DOHH2 (cell line): ENCODE measurements at regions not wholly inside any gene's neighbourhood (a gene's known extent, or its start where the extent isn't known, plus 50 kb on each side); places are given as distances from the start of the nearest gene placed in this dataset.
A peak's percentile ranks its signal among the peaks of the same experiment; 100 is the strongest.

ENCODE experiments used
- H3F3A ChIP-seq: fragments of 200-600 bp; sonication (generic), shearing (Covaris generic); 2 replicates; pipeline ENCODE4 v1.6.0; 2016; ENCODE audit warnings: antibody characterized with exemption, mild to moderate bottlenecking; ENCODE audit not compliant: control insufficient read depth, insufficient read depth
- H3K27ac ChIP-seq: fragments of 200-600 bp; sonication (generic); 2 replicates; pipeline ENCODE4 v1.5.1; 2014; ENCODE audit warnings: low read depth, mild to moderate bottlenecking, low read length, moderate library complexity
- H3K27me3 ChIP-seq: fragments of 200-600 bp; sonication (generic); 2 replicates; pipeline ENCODE4 v1.6.1; 2014; ENCODE audit warnings: mild to moderate bottlenecking, low read length, mixed read lengths; ENCODE audit not compliant: control insufficient read depth
- H3K36me3 ChIP-seq: fragments of 200-600 bp; sonication (generic); 2 replicates; pipeline ENCODE4 v1.6.1; 2014; ENCODE audit warnings: mild to moderate bottlenecking, low read length, moderate library complexity, mixed read lengths; ENCODE audit not compliant: control insufficient read depth
- H3K4me1 ChIP-seq: fragments of 200-600 bp; sonication (generic); 2 replicates; pipeline ENCODE4 v1.6.1; 2014; ENCODE audit warnings: mild to moderate bottlenecking, low read length, mixed read lengths; ENCODE audit not compliant: control insufficient read depth
- H3K4me2 ChIP-seq: fragments of 200-600 bp; sonication (generic); 2 replicates; pipeline ENCODE4 v1.6.0; 2014; ENCODE audit warnings: mild to moderate bottlenecking, low read length, moderate library complexity
- H3K4me3 ChIP-seq: fragments of 200-600 bp; sonication (generic); 2 replicates; pipeline ENCODE4 v1.5.1; 2014; ENCODE audit warnings: mild to moderate bottlenecking, low read length, mixed read lengths
- H3K79me2 ChIP-seq: fragments of 200-600 bp; sonication (generic); 2 replicates; pipeline ENCODE4 v1.6.1; 2014; ENCODE audit warnings: mild to moderate bottlenecking, low read length, mixed read lengths; ENCODE audit not compliant: control insufficient read depth
- H3K9me2 ChIP-seq: fragments of 200-600 bp; sonication (generic); replicated peaks from 2 replicates; pipeline ENCODE4 v1.6.1; 2014; ENCODE audit warnings: mild to moderate bottlenecking, low read length, mixed read lengths; ENCODE audit not compliant: control insufficient read depth
- H3K9me3 ChIP-seq: fragments of 200-600 bp; sonication (generic); 2 replicates; pipeline ENCODE4 v1.6.1; 2014; ENCODE audit warnings: antibody characterized with exemption, low read length, mixed read lengths; ENCODE audit not compliant: control insufficient read depth, insufficient read depth
- H4K20me1 ChIP-seq: fragments of 200-600 bp; sonication (generic); 2 replicates; pipeline ENCODE4 v1.6.0; 2014; ENCODE audit warnings: low read depth, mild to moderate bottlenecking, antibody characterized with exemption, low read length, moderate library complexity; ENCODE audit not compliant: control insufficient read depth, insufficient read depth
- EZH2phosphoT487 ChIP-seq: fragments of 200-600 bp; sonication (generic); IDR thresholded peaks from 2 replicates; pipeline ENCODE4 v1.6.1; 2017; ENCODE audit warnings: borderline replicate concordance, mild to moderate bottlenecking, antibody characterized with exemption, low read length, moderate library complexity, mixed read lengths
- TF ChIP-seq, protein P1 (sequence below): fragments of 200-600 bp; sonication (generic); IDR thresholded peaks from one replicate; pipeline ENCODE4 v1.5.1; 2014; ENCODE audit warnings: antibody characterized with exemption, mild to moderate bottlenecking, low read depth, low read length; ENCODE audit not compliant: poor library complexity, severe bottlenecking

DNA sequence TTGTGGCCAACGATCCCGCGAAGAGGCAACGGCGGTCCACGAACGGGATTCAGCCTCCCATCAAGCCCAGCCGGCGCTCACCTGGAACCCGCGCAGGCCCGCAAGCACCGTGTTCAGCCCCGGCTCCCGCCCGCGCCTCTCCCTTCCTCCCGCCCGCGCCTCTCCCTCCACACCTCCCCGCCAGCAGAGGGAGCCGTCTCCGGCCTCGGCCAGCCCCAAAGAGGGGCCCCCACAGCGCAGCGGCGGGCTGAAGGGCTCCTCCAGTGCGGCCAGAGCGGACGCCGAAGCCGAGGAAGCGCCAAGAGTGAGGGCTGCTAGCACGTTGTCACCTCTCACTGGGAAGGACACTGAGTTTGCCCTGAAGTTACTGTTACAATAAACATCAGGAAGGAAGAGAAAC is 55.3 kb upstream of the LAPTM4A start:
- Histone ChIP-seq H4K20me1 (no peaks in the 10 kb centered on the region), H3K79me2 (no peaks in the 10 kb centered on the region), H3F3A (no peaks in the 10 kb centered on the region), H3K4me3 (no peak overlapping the region), H3K4me1 (no peaks in the 10 kb centered on the region), H3K9me2 (no peaks in the 10 kb centered on the region), H3K36me3 (no peaks in the 10 kb centered on the region), H3K4me2 (no peak overlapping the region), H3K27me3 (0 out of 2 replicates have a peak, but pooled peaks cover 6% of the 10 kb centered on the region), H3K9me3 (peaks cover 4% of the 10 kb centered on the region; the same call in 1 of the 2 replicates), H3K27ac (no peak overlapping the region)
- TF ChIP-seq, protein P1, sequence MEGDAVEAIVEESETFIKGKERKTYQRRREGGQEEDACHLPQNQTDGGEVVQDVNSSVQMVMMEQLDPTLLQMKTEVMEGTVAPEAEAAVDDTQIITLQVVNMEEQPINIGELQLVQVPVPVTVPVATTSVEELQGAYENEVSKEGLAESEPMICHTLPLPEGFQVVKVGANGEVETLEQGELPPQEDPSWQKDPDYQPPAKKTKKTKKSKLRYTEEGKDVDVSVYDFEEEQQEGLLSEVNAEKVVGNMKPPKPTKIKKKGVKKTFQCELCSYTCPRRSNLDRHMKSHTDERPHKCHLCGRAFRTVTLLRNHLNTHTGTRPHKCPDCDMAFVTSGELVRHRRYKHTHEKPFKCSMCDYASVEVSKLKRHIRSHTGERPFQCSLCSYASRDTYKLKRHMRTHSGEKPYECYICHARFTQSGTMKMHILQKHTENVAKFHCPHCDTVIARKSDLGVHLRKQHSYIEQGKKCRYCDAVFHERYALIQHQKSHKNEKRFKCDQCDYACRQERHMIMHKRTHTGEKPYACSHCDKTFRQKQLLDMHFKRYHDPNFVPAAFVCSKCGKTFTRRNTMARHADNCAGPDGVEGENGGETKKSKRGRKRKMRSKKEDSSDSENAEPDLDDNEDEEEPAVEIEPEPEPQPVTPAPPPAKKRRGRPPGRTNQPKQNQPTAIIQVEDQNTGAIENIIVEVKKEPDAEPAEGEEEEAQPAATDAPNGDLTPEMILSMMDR, result no peak
- no peak for TF ChIP-seq EZH2phosphoT487

DNA sequence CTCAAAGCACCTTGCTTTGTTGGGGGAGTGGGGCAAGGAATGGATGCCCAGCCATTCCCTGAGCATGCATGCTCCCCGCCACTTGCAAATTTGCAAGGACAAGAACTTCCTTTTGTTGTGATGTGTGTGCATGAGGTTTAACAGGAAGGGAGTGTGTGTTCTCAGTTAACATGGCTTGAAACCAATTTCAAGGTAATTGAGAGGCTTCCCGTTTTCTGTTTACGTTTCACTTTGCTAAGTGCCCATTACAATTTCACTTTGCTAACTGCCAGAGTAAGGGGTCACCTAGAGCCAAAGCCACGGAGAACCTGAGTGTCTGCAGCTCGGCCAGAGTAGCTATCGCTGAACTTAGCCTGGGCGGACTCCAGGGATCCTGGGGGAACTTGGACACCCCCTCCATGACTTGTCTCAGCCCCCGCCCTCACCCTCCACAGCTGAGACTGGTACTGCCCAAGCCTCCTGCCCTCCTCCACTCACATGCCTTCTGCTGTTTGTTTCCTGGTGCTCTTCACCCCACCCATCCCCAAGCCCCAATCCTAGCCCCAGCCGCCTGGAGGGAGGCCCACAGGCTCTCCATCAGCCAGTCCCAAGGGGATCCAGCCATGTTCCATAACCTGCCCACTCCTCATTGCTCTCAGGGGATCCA is 53.6 kb upstream of the LAPTM4A start:
- Histone ChIP-seq H3K79me2 (no peaks in the 10 kb centered on the region), H3K4me1 (no peaks in the 10 kb centered on the region), H3K36me3 (no peaks in the 10 kb centered on the region), H3F3A (no peaks in the 10 kb centered on the region), H3K4me3 (no peak overlapping the region), H3K4me2 (no peak overlapping the region), H4K20me1 (no peaks in the 10 kb centered on the region), H3K27ac (no peak overlapping the region), H3K9me2 (no peaks in the 10 kb centered on the region), H3K9me3 (peaks cover 4% of the 10 kb centered on the region; the same call in 1 of the 2 replicates), H3K27me3 (peaks cover 10% of the 10 kb centered on the region)
- TF ChIP-seq, protein P1, result no peak
- TF ChIP-seq EZH2phosphoT487, result no peak

DNA sequence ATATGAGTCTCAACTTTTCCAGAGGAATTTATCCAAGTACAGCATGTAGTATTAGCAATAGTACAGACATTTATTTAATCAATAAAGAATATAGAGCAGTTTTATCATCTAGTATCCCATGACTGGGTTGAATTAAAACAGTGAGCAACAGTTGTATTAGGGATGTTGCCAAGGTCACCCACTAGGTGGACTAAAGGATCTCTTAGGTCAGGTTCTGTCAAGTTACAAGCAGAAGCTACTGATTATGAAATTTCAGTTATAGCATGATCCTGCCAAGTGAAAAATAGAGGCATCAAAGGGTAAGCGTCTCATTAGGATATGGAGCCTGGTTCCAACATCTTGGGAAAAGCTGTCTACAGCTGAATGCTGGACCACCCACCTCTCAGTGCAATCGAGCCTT is 52.1 kb upstream of the LAPTM4A start:
- Histone ChIP-seq H3K27ac (no peak overlapping the region), H3K9me2 (no peaks in the 10 kb centered on the region), H3K36me3 (no peaks in the 10 kb centered on the region), H3K4me1 (no peaks in the 10 kb centered on the region), H3K4me3 (no peak overlapping the region), H3K9me3 (peaks cover 4% of the 10 kb centered on the region; the same call in 1 of the 2 replicates), H4K20me1 (no peaks in the 10 kb centered on the region), H3F3A (no peaks in the 10 kb centered on the region), H3K79me2 (no peaks in the 10 kb centered on the region), H3K4me2 (no peak overlapping the region), H3K27me3 (peaks cover 13% of the 10 kb centered on the region)
- TF ChIP-seq, protein P1, result peak; percentile 17
- no peak for TF ChIP-seq EZH2phosphoT487
